NCI-H2029 (cell line): ENCODE measurements at regions not wholly inside any gene's neighbourhood (a gene's known extent, or its start where the extent isn't known, plus 50 kb on each side); places are given as distances from the start of the nearest gene placed in this dataset.
"Not testable (repeated sequence)": the region's sequence is repeated elsewhere in the genome, so short reads cannot be mapped to it uniquely, and the experiment has no call there.

Experiments
- DNase-seq: peaks from one replicate; lab custom pipeline; 2025; lab: John Stamatoyannopoulos, UW

GRCh38 chr5:1731091-1731639, 68.5 kb downstream of the MRPL36 start:
- DNase-seq = no peak

DNA sequence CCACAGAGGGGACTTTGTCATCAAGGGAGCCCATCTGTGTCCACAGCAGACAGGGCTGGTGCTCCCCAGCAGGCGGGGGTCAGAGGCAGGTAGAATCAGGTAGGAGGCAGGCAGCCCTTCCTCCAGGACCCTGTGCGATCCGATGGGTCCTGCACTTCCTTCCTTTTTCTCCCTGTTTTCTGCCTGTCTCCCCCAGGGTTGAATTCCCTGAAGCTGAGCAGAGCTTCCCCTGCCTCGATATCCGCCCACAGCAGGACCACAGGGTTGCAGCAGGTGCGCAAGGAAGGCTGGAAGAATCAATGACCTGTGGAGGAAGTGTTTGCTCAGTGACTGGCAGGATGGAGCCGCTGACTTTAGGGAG, 69.2 kb downstream of the MRPL36 start:
- DNase-seq = no peak

- no peak for DNase-seq
Measured at GRCh38 chr5:1729641-1730486, 69.8 kb downstream of the MRPL36 start.

DNA sequence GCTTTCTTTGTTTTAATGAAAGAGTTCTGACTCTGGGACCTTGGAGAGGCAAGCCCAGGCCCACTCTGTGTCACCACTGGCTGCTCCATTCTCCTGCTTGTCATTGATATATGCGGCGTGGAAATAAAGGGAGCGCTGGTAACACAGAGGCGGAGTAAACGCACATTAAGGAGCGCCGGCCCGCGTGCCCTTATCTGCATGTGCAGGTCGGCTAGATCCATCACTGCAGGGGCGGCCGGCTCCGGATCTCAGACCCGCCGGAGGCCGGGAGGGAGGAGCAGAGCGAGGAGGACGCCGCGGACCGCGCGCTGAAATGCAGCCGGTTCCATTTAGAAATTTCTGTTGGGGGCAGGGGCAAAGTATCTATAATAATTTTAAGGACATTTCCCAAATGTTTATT, 70.8 kb downstream of the MRPL36 start:
- DNase-seq = no peak

- no peak for DNase-seq
Measured at GRCh38 chr5:1727571-1727970, 72.1 kb downstream of the MRPL36 start.

GRCh38 chr5:1726956-1727355, 72.7 kb downstream of the MRPL36 start:
- no peak for DNase-seq

GRCh38 chr5:1726469-1726865, 73.2 kb downstream of the MRPL36 start:
- DNase-seq = no peak

DNA sequence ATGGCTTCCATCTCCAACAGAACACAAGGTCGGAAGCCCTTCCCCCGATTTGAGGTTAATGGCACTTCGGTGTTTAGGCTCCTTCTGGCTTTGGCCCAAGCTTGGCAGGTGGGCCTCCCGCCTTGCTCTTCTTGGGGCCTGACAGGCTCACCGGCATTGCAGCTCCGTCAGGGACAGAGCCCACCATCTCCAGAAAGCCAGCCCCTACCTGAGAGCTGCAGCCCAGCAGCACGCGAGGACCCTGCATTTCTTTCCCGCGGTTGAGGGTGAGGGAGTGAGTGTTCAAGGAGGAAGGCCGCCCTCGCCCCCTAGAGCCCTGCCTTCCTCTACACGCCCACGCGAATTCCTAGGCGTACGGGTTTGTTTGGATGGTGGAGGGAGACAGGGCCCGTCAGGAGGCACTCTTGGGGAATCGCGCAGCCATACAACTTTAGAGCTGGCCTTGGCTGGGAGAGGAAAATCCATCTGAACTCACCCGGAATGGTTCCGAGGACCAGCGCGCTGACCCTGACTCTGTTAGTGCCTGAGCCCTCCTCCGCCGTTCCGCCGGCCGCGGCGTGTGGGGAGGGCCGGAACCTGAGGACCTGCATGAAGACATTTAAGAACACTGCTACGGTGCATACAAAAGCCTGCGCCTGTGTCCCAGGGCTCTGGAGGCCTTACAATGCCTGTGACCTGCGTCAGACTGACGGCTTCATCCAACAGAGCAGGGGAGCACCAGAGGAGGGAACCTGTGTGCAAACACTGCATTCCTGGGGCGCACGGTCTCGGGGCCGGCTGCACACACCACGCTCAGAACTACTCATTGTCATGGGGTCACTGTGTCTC, 73.8 kb downstream of the MRPL36 start:
- DNase-seq = no peak

DNA sequence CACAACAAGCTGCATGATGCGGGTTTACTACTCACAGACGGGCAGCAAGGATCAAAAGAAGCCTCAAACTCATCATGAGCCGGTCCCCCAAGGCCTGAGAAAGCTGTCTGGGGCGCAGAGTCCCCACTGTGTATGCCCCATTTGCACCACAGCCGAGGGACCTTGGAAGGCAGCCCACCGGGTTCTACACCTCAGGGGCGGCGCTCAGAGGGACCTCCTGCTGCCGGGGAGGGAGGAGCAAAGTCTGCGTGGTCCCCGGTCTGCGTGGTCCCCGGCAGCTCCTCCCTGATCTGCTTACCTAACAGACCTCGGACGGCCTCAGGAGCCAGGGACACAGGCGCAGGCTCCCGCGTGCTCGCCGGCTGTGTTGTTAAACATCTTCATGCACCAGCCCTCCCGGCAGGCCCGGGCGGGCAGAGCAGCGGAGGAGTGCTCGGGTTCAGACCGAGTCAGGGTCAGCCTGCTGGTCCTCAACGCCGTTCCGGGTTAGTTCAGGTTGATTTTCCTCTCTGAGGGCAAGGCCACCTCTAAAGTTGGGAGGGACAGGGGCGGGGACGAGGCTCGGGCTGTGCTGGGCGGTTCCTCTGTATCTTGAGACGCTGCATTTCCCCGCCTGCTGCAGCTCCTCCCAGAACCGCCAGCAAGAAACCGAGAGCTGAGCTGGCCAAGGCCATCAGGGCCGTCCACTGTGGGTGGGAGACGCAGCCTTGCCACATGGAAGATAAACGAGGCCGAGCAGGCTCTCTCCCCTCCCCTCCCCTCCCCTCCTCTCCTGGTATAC, 74.6 kb downstream of the MRPL36 start:
- DNase-seq = no peak

DNA sequence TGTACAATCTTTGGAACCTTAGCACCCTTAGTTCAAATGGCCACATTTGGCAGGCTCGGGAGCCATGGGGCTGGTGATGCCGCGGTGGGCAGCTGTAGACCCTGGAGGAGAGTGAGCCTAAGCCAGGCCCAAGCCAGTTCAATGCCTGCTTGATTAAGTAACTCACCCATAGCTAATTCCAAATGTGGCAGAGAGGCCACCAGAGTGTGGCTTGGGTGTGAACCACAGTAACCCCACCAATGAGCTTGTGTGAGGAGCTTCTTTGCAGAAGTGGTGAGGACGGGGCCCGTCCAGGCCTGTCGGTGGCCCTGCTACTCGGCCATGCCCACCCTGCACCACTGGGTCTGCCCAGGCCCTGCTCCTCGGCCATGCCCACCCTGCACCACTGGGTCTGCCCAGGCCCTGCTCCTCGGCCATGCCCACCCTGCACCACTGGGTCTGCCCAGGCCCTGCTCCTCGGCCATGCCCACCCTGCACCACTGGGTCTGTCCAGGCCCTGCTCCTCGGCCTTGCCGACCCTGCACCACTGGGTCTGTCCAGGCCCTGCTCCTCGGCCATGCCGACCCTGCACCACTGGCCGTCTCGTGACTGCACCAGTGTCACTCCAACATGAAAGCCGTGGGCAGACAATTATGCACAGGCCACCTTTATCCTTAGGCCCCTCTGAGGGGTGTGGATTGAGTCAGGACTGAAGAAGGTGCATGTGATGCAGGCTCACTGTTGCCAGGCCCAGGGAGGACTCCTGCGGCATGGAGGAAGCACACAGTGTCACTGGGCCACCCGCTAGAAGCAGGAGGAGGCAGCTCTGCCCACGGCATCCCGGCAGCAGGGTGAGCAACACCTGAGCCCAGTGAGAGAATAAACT, 75.4 kb downstream of the MRPL36 start:
- no peak for DNase-seq

GRCh38 chr5:1723476-1723875, 76.2 kb downstream of the MRPL36 start:
- DNase-seq = no peak

DNA sequence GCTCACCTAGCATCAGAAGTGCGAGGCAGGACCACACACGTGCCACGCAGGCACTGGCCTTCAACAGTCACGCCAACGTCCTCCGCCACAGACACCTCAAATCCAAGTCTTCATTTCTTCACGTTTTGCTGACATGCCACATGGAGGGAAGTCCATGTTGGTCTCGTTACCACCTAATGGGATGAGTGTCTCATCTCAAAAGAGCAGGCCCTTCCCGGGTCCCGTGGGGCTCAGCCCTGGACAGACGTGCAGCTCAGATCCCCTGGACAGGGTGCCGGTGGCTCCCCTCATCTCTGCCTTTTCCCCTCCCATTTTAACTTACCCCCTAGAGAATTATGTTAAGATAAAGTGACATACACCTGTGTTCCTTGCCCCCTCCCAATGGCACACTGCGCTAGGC, 76.8 kb downstream of the MRPL36 start:
- DNase-seq = no peak

- no peak for DNase-seq
Measured at GRCh38 chr5:1720396-1721110, 79.1 kb downstream of the MRPL36 start.

DNA sequence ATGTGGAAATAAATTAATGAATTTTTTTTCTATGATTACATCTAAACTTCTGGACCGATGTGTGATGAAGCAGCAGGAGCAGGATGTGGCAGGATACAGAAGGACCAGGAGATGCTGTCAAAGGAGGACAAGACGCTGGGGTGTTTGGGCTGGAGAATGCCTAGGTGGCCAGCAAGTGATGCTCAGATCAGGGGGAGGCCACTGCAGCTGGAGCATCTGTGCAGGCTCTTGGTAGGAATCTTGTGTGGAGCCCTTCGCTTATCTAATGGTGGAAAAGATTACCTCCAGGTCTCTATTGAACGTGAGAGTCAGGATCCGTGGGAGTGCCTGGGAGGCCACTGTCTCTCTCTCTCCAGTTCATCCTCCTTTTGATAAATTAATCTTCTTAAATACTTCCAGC, 79.8 kb downstream of the MRPL36 start:
- DNase-seq = no peak

GRCh38 chr5:1718669-1719068, 81.0 kb downstream of the MRPL36 start:
- no peak for DNase-seq

DNA sequence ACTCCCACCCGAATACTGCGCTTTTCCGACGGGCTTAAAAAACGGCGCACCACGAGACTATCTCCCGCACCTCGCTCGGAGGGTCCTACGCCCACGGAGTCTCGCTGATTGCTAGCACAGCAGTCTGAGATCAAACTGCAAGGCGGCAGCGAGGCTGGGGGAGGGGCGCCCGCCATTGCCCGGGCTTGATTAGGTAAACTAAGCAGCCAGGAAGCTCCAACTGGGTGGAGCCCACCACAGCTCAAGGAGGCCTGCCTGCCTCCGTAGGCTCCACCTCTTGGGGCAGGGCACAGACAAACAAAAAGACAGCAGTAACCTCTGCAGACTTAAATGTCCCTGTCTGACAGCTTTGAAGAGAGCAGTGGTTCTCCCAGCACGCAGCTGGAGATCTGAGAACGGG, 89.5 kb downstream of the MRPL36 start:
- DNase-seq = not testable (repeated sequence)

DNA sequence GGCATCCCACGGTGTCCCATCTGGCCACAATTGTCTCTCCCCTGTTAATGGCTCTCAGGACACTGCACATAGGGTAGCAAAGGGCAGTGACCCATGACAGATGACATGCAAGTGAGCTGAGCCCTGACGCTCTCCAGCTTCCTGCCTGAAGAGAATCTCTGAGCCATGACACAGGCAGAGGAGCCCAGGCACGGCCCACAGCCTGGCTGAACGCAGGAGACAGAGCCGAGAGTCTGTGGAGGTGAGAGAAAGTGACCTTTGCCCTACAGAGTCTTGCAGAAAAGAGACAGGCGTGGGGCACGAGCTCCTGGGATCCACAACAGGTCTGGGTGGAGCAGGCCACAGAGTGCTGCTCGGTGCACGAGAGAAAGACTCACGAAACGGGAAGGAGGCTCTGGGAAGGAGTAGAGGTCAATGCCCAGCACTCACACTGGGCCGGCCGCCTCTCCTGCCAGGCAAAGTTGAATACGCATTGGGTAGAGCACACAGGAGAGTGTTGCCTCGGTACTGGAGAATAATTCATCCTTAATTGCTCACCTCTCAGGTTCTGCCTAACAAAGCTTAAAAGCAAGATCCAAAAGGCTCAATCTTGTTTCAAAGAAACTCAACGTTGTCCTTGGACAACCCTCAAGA, 90.3 kb downstream of the MRPL36 start:
- DNase-seq = no peak

- no peak for DNase-seq
Measured at GRCh38 chr5:1708592-1709141, 91.0 kb downstream of the MRPL36 start.

DNA sequence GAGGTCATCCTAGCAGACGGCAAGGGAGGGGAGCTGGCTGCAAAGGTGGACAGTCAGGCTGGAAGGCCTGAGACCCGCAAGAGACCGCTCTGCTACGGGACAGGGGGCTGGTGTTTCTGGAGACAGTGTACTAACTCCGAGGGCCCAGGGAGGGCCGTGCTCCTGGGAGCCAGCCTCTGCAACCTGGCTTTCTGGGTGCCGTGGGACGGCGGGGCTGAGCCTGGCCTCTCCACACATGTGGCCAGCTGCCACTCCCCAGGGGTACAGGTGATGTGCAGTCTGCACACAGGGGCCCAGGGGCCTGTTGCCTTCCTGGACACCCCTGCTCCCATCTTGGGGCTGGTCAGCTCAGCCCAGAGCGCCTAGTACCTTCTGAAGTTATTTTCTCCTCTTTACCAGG, 92.2 kb downstream of the MRPL36 start:
- DNase-seq = no peak

- DNase-seq = no peak
Measured at GRCh38 chr5:1706428-1706827, 93.2 kb downstream of the MRPL36 start.
